Adrenal gland (tissue), 9 donors: ENCODE measurements at regions not wholly inside any gene's neighbourhood (a gene's known extent, or its start where the extent isn't known, plus 50 kb on each side); places are given as distances from the start of the nearest gene placed in this dataset.
"Not testable (repeated sequence)": the region's sequence is repeated elsewhere in the genome, so short reads cannot be mapped to it uniquely, and the experiment has no call there.

Source experiments
- DNase-seq, 7 donors: peaks; one replicate each; pipeline ENCODE4 v3.0.0-alpha.2; 2019 to 2020
- H3K27ac ChIP-seq, 5 donors: fragments of 200-600 bp; sonication (generic) in 4 of 5; 1 replicate in 3 of 5; 2 replicates in 2 of 5; pipeline versions ENCODE4 v1.5.1 to v1.8.0; 2016 to 2020; ENCODE audit warnings: mild to moderate bottlenecking in 1 of 5
- H3K27me3 ChIP-seq: fragments of 200-600 bp; 2 replicates; pipeline ENCODE4 v1.8.0; 2021
- H3K36me3 ChIP-seq, 2 donors: fragments of 200-600 bp; replicated peaks in 1 of 2; 1 replicate in 1 of 2; 2 replicates in 1 of 2; pipeline versions ENCODE4 v1.5.1 to v1.8.0; 2018 to 2022
- H3K4me1 ChIP-seq, 2 donors: fragments of 200-600 bp; replicated peaks in 1 of 2; 1 replicate in 1 of 2; 2 replicates in 1 of 2; pipeline versions ENCODE4 v1.5.1 to v1.8.0; 2018 to 2021
- H3K4me3 ChIP-seq, 4 donors: fragments of 200-600 bp; sonication (generic) in 3 of 4; one replicate each; pipeline ENCODE4 v1.5.1; 2016 to 2018
- H3K9me3 ChIP-seq, 3 donors: fragments of 200-600 bp; sonication (generic) in 1 of 3; replicated peaks in 1 of 3; 1 replicate in 2 of 3; 2 replicates in 1 of 3; pipeline versions ENCODE4 v1.5.1 to v1.8.0; 2016 to 2021
- CTCF ChIP-seq, 6 experiments: fragments of 450-650 bp in 4 of 6; fragments of 200-600 bp in 2 of 6; sonication (generic) in 1 of 6; IDR thresholded peaks; 1 replicate in 5 of 6; 2 replicates in 1 of 6; pipeline versions ENCODE4 v1.5.1 to v1.8.0; 2016 to 2021; ENCODE audit warnings: antibody characterized with exemption in 6 of 6, mild to moderate bottlenecking in 2 of 6, moderate library complexity in 1 of 6
- POLR2A ChIP-seq, 2 donors: fragments of 450-650 bp; IDR thresholded peaks; one replicate each; pipeline ENCODE4 v1.6.1; 2017; ENCODE audit warnings: antibody characterized with exemption in 2 of 2, mild to moderate bottlenecking in 2 of 2, moderate library complexity in 1 of 2
- WGBS, 4 donors: extraction: QIAGEN DNeasy Blood & Tissue Kit in 2 of 4; methylation state at CpG; one replicate each; pipeline versions ENCODE4 v1.1.5 to v1.1.7; 2013 to 2017; 5-methylcytosine and 5-hydroxymethylcytosine counted together
- intact Hi-C, 2 donors: fragments of 100-400 bp; cut with DNase I; formaldehyde crosslinking; loops; one replicate each; pipeline versions ENCODE4 v1.14.1 to v1.15.0; 2022 to 2023
- donor health status: healthy with polysubstance abuse.
- donor health status: Bipolar disorder and iron deficiency.
- donor health status: DM: yes; HTN: yes; CAD: no.
- donor health status: DM: no; HTN: no; CAD: no.
- donor health status: DM: no; HTN: no; CAD: no.

GRCh38 chr5:91591076-91591475, 208.0 kb upstream of the ARRDC3 start:
- WGBS, 4 donors: 30 to 49% (median 40%) methylated on average over 1 of the region's 1 CpG
- Histone ChIP-seq H3K4me3 (no peak overlapping the region), H3K27ac (no peak overlapping the region), H3K4me1 (no peaks in the 10 kb centered on the region), H3K27me3 (no peaks in the 10 kb centered on the region), H3K9me3 (no peaks in the 10 kb centered on the region), H3K36me3 (no peaks in the 10 kb centered on the region)
- no peak for DNase-seq
- intact Hi-C loops: no loop called here
- no peak for TF ChIP-seq CTCF (IDR thresholded peaks at IDR 0.05)
- no peak for TF ChIP-seq POLR2A (IDR thresholded peaks at IDR 0.05)

GRCh38 chr5:91586232-91586631, 203.1 kb upstream of the ARRDC3 start:
- Histone ChIP-seq H3K36me3 (no peaks in the 10 kb centered on the region), H3K4me1 (no peaks in the 10 kb centered on the region), H3K27ac (no peak overlapping the region), H3K4me3 (no peak overlapping the region), H3K27me3 (no peaks in the 10 kb centered on the region), H3K9me3 (no peaks in the 10 kb centered on the region)
- WGBS, 4 donors: 64 to 79% (median 75%) methylated on average over 2 of the region's 2 CpGs
- no peak for TF ChIP-seq POLR2A (IDR thresholded peaks at IDR 0.05)
- TF ChIP-seq CTCF (IDR thresholded peaks at IDR 0.05): no peak
- intact Hi-C loops: no loop called here
- no peak for DNase-seq

GRCh38 chr5:91584352-91584751, 201.2 kb upstream of the ARRDC3 start:
- H3K4me3 ChIP-seq: no peak overlapping the region
- H3K9me3 ChIP-seq: no peaks in the 10 kb centered on the region
- H3K27ac ChIP-seq: no peak overlapping the region
- WGBS, 4 donors: 76 to 82% (median 79%) methylated on average over 2 of the region's 2 CpGs
- H3K4me1 ChIP-seq: no peaks in the 10 kb centered on the region
- DNase-seq: no peak
- no peaks in the 10 kb centered on the region for H3K27me3 ChIP-seq
- intact Hi-C loops: no loop called here
- no peak for TF ChIP-seq CTCF (IDR thresholded peaks at IDR 0.05)
- no peak for TF ChIP-seq POLR2A (IDR thresholded peaks at IDR 0.05)
- H3K36me3 ChIP-seq: no peaks in the 10 kb centered on the region

GRCh38 chr5:91566012-91566411, 182.9 kb upstream of the ARRDC3 start:
- H3K4me1 ChIP-seq, DNase-seq, H3K9me3 ChIP-seq, H3K4me3 ChIP-seq, H3K27me3 ChIP-seq, H3K27ac ChIP-seq, H3K36me3 ChIP-seq, intact Hi-C loops: not testable (repeated sequence)
- WGBS, 4 donors: 80 to 91% (median 83%) methylated on average over 2 of the region's 2 CpGs

GRCh38 chr5:91562922-91563321, 179.8 kb upstream of the ARRDC3 start:
- Histone ChIP-seq H3K27ac (no peak overlapping the region), H3K4me3 (no peak overlapping the region), H3K36me3 (no peaks in the 10 kb centered on the region), H3K4me1 (no peaks in the 10 kb centered on the region), H3K27me3 (no peaks in the 10 kb centered on the region), H3K9me3 (no peaks in the 10 kb centered on the region)
- WGBS, 4 donors: 74 to 88% (median 76%) methylated on average over 3 of the region's 3 CpGs
- intact Hi-C loops: no loop called here
- no peak for DNase-seq
- TF ChIP-seq POLR2A (IDR thresholded peaks at IDR 0.05): no peak
- TF ChIP-seq CTCF (IDR thresholded peaks at IDR 0.05): no peak
